ENCODE measurements at regions not wholly inside any gene's neighbourhood (a gene's known extent, or its start where the extent isn't known, plus 50 kb on each side); places are given as distances from the start of the nearest gene placed in this dataset.

GRCh38 chr11:123313262-123313661, 116.8 kb upstream of the GRAMD1B start:
- Mint-ChIP-seq H3K27me3 (ENCODE audit: unreplicated experiment) (peaks cover 3% of the 10 kb centered on the region), H3K27ac (ENCODE audit: unreplicated experiment) (no peak overlapping the region)
- TF ChIP-seq, protein P1, sequence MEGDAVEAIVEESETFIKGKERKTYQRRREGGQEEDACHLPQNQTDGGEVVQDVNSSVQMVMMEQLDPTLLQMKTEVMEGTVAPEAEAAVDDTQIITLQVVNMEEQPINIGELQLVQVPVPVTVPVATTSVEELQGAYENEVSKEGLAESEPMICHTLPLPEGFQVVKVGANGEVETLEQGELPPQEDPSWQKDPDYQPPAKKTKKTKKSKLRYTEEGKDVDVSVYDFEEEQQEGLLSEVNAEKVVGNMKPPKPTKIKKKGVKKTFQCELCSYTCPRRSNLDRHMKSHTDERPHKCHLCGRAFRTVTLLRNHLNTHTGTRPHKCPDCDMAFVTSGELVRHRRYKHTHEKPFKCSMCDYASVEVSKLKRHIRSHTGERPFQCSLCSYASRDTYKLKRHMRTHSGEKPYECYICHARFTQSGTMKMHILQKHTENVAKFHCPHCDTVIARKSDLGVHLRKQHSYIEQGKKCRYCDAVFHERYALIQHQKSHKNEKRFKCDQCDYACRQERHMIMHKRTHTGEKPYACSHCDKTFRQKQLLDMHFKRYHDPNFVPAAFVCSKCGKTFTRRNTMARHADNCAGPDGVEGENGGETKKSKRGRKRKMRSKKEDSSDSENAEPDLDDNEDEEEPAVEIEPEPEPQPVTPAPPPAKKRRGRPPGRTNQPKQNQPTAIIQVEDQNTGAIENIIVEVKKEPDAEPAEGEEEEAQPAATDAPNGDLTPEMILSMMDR (IDR thresholded peaks at IDR 0.05; ENCODE audit: partially characterized antibody, unreplicated experiment) = no peak

GRCh38 chr11:123308077-123308476, 113.0 kb upstream of the CLMP start:
- DNase-seq = no peak
- H3K4me1 Mint-ChIP-seq (ENCODE audit: low read depth, unreplicated experiment) = peaks cover 7% of the 10 kb centered on the region
- H3K36me3 Mint-ChIP-seq (ENCODE audit: unreplicated experiment) = no peaks in the 10 kb centered on the region
- no peak overlapping the region for H3K4me3 Mint-ChIP-seq (ENCODE audit: unreplicated experiment)
- TF ChIP-seq, protein P1 (IDR thresholded peaks at IDR 0.05; ENCODE audit: partially characterized antibody, unreplicated experiment) = no peak
- H3K9me3 Mint-ChIP-seq (ENCODE audit: unreplicated experiment) = no peaks in the 10 kb centered on the region
- H3K27ac Mint-ChIP-seq (ENCODE audit: unreplicated experiment) = no peak overlapping the region
- peaks cover 3% of the 10 kb centered on the region for H3K27me3 Mint-ChIP-seq (ENCODE audit: unreplicated experiment)

More at GRCh38 chr11:123313262-123313661, 116.8 kb upstream of the GRAMD1B start:
- Mint-ChIP-seq H3K9me3 (ENCODE audit: unreplicated experiment) (peaks cover 4% of the 10 kb centered on the region), H3K4me1 (ENCODE audit: low read depth, unreplicated experiment) (no peaks in the 10 kb centered on the region), H3K4me3 (ENCODE audit: unreplicated experiment) (no peak overlapping the region), H3K36me3 (ENCODE audit: unreplicated experiment) (no peaks in the 10 kb centered on the region)
- DNase-seq = no peak

GRCh38 chr11:123307276-123307675, 112.2 kb upstream of the CLMP start:
- no peak overlapping the region for H3K4me3 Mint-ChIP-seq (ENCODE audit: unreplicated experiment)
- peaks cover 5% of the 10 kb centered on the region for H3K27me3 Mint-ChIP-seq (ENCODE audit: unreplicated experiment)
- no peak overlapping the region for H3K27ac Mint-ChIP-seq (ENCODE audit: unreplicated experiment)
- TF ChIP-seq, protein P1 (IDR thresholded peaks at IDR 0.05; ENCODE audit: partially characterized antibody, unreplicated experiment) = no peak
- no peaks in the 10 kb centered on the region for H3K9me3 Mint-ChIP-seq (ENCODE audit: unreplicated experiment)
- peaks cover 7% of the 10 kb centered on the region for H3K4me1 Mint-ChIP-seq (ENCODE audit: low read depth, unreplicated experiment)
- DNase-seq = no peak
- no peaks in the 10 kb centered on the region for H3K36me3 Mint-ChIP-seq (ENCODE audit: unreplicated experiment)

- no peaks in the 10 kb centered on the region for H3K36me3 Mint-ChIP-seq (ENCODE audit: unreplicated experiment)
- H3K27ac Mint-ChIP-seq (ENCODE audit: unreplicated experiment) = no peak overlapping the region
- H3K9me3 Mint-ChIP-seq (ENCODE audit: unreplicated experiment) = no peaks in the 10 kb centered on the region
- DNase-seq = no peak
- TF ChIP-seq, protein P1 (IDR thresholded peaks at IDR 0.05; ENCODE audit: partially characterized antibody, unreplicated experiment) = no peak
- peaks cover 7% of the 10 kb centered on the region for H3K4me1 Mint-ChIP-seq (ENCODE audit: low read depth, unreplicated experiment)
- H3K4me3 Mint-ChIP-seq (ENCODE audit: unreplicated experiment) = no peak overlapping the region
- H3K27me3 Mint-ChIP-seq (ENCODE audit: unreplicated experiment) = peaks cover 5% of the 10 kb centered on the region
Observed at GRCh38 chr11:123306531-123306930, 111.5 kb upstream of the CLMP start.

- H3K27ac Mint-ChIP-seq (ENCODE audit: unreplicated experiment) = no peak overlapping the region
- H3K4me1 Mint-ChIP-seq (ENCODE audit: low read depth, unreplicated experiment) = peaks cover 7% of the 10 kb centered on the region
Observed at GRCh38 chr11:123305601-123306375, 110.7 kb upstream of the CLMP start.

More at GRCh38 chr11:123305601-123306375, 110.7 kb upstream of the CLMP start:
- Mint-ChIP-seq H3K27me3 (ENCODE audit: unreplicated experiment) (peaks cover 5% of the 10 kb centered on the region), H3K4me3 (ENCODE audit: unreplicated experiment) (no peak overlapping the region), H3K9me3 (ENCODE audit: unreplicated experiment) (no peaks in the 10 kb centered on the region), H3K36me3 (ENCODE audit: unreplicated experiment) (no peaks in the 10 kb centered on the region)
- no peak for DNase-seq
- TF ChIP-seq, protein P1 (IDR thresholded peaks at IDR 0.05; ENCODE audit: partially characterized antibody, unreplicated experiment) = no peak
